Gastroesophageal sphincter (tissue), 3 donors: ENCODE measurements at regions not wholly inside any gene's neighbourhood (a gene's known extent, or its start where the extent isn't known, plus 50 kb on each side); places are given as distances from the start of the nearest gene placed in this dataset.

Source experiments
- CTCF ChIP-seq, 4 experiments: fragments of 200-600 bp in 2 of 4; fragments of 450-650 bp in 2 of 4; sonication (generic) in 1 of 4; IDR thresholded peaks; one replicate each; pipeline ENCODE4 v1.5.1; 2017 to 2019; ENCODE audit warnings: antibody characterized with exemption in 4 of 4, mild to moderate bottlenecking in 2 of 4, moderate library complexity in 2 of 4
- EP300 ChIP-seq: sonication (generic); formaldehyde crosslinking; IDR thresholded peaks from one replicate; pipeline ENCODE4 v1.6.1; 2017; ENCODE audit warnings: antibody characterized with exemption, mild to moderate bottlenecking
- POLR2A ChIP-seq, 2 donors: fragments of 450-650 bp; IDR thresholded peaks; one replicate each; pipeline ENCODE4 v1.6.1; 2017; ENCODE audit warnings: antibody characterized with exemption in 2 of 2, mild to moderate bottlenecking in 2 of 2, moderate library complexity in 1 of 2

- no peak for TF ChIP-seq POLR2A (IDR thresholded peaks at IDR 0.05)
- no peak for TF ChIP-seq CTCF (IDR thresholded peaks at IDR 0.05)
- no peak for TF ChIP-seq EP300
These were observed 589.0 kb downstream of the USP25 start for GRCh38 chr21:16318651-16319300.
